22Rv1 (cell line): ENCODE measurements at regions not wholly inside any gene's neighbourhood (a gene's known extent, or its start where the extent isn't known, plus 50 kb on each side); places are given as distances from the start of the nearest gene placed in this dataset.

Experiments used
- ZFX ChIP-seq: fragments of 450-650 bp; IDR thresholded peaks from 2 replicates; pipeline ENCODE4 v1.6.1; 2017; ENCODE audit warnings: antibody characterized with exemption, borderline replicate concordance
- TF ChIP-seq, protein P1 (sequence below): fragments of 450-650 bp; IDR thresholded peaks from 2 replicates; pipeline ENCODE4 v1.5.1; 2017; ENCODE audit warnings: mild to moderate bottlenecking

DNA sequence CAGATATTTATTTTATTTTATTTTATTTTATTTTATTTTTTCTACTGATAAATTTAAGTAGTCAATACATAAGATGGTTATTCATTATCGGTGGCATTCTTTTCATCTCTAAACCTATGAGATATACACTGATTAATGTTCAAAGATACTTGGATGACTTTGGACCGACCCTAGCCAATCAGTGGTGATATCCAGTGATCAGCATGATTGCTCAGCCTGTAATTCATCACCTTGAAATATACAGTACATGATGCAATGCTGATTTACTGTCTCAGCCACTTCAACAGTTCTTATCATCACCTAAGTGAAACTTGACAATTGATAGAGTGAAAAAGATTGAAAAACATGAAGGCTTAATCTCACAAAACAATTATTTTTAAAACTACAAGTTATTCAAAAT lies 1651.0 kb downstream of the REEP3 start:
- TF ChIP-seq, protein P1, sequence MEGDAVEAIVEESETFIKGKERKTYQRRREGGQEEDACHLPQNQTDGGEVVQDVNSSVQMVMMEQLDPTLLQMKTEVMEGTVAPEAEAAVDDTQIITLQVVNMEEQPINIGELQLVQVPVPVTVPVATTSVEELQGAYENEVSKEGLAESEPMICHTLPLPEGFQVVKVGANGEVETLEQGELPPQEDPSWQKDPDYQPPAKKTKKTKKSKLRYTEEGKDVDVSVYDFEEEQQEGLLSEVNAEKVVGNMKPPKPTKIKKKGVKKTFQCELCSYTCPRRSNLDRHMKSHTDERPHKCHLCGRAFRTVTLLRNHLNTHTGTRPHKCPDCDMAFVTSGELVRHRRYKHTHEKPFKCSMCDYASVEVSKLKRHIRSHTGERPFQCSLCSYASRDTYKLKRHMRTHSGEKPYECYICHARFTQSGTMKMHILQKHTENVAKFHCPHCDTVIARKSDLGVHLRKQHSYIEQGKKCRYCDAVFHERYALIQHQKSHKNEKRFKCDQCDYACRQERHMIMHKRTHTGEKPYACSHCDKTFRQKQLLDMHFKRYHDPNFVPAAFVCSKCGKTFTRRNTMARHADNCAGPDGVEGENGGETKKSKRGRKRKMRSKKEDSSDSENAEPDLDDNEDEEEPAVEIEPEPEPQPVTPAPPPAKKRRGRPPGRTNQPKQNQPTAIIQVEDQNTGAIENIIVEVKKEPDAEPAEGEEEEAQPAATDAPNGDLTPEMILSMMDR: no peak
- TF ChIP-seq ZFX: no peak
